ENCODE measurements at regions not wholly inside any gene's neighbourhood (a gene's known extent, or its start where the extent isn't known, plus 50 kb on each side); places are given as distances from the start of the nearest gene placed in this dataset.

- no peak for DNase-seq
These were observed 73.1 kb upstream of the KCNA4 start for GRCh38 chr11:30089921-30090320.

DNA sequence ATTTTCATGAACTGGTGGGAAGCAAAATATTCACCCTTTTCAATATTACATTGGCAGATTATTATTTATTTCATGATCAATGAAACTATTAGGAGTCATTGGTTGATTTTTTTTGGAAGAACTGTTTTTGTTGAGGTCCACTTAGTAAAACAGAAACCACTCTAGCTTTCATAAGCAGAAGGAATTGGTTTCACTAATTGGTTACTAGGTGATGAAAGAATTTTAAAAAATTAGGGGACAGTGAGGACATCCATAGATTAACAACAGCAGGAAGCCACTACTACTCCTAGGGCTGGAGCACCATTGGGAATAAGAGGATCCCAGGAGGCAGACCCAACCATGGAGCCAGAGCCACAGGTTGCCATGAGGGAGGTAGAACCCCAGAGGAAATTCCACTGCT is 74.4 kb upstream of the KCNA4 start:
- no peak for DNase-seq

GRCh38 chr11:30091737-30092136 is 74.9 kb upstream of the KCNA4 start:
- DNase-seq: no peak

DNA sequence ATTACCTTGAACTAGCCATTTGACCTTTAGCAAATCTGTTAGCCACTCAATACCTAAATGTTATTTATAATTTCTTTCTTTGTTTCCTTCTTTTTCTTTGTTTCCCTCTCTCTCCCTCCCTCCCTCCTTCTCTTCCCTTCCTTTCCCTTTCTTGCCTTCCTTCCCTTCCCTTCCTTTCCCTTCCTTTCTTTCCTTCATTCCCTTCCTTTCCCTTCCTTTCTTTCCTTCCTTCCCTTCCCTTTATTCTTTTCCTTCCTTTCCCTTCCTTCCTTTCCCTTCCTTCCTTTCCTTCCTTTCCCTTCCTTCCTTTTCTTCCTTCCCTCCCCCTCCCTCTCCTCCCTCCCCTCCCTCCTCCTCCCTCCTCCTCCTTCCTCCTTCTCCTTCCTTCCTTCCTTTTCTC is 75.7 kb upstream of the KCNA4 start:
- no peak for DNase-seq

DNA sequence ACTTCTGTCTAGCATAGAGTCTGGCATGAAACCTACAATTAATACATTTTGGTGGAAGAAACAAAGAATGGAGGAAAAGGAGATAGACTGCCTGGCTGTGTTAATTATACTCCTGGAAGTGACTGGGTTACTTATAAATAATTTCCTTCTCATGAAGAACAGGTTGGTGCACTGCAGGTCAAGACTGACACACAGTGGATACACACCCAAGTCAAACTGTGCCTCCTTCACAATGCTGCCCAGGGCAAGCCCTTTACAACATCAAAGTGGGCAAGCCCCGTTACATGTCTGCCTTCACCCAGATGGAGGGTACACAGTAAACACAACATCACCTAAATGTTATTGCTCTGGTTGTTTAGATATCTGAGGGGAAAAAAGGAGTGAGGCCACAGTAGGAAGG is 83.7 kb upstream of the KCNA4 start:
- no peak for DNase-seq

- no peak for DNase-seq
These were observed 89.7 kb upstream of the KCNA4 start for GRCh38 chr11:30106222-30107181.

DNA sequence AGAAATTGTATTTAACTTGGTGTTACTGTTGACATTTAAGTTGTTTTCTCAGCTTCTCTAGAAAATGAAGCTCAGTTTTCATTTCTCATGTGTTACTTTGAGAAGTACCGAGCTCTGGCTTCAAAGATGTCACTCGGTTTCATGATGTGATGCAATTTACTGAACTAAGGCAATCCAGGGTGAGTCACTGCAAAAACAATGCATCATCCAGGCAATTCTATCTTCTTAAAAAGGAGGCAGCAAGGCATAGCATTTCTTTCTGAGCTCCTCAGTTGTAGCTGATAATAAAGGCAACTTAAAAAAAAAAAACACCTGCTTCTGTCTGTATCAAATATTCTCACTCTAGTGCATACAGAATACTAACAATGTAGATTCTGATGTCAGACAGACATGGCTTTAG is 91.1 kb upstream of the KCNA4 start:
- no peak for DNase-seq

GRCh38 chr11:30109774-30110173 is 92.9 kb upstream of the KCNA4 start:
- DNase-seq: no peak

DNA sequence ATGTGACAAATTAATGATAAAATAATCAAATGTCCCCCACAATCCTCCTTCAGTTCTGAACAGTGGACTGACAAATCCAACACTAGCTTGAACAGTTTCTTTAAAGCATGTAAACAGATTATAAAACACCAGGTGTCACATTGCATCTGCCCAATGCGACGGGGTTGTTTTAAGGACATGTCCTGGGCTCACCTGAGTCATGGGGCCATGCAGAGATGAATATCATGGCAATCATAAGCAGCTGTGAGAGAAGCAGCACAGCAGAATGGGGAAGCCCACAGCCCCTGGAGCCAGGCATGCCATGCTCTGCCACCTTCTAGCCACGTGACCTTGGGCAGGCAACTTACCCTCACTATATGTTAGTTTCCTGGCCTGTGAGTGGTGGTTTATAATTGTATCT is 93.9 kb upstream of the KCNA4 start:
- DNase-seq: no peak

GRCh38 chr11:30111786-30112185 is 95.0 kb upstream of the KCNA4 start:
- DNase-seq: no peak

GRCh38 chr11:30113326-30113898 is 96.6 kb upstream of the KCNA4 start:
- no peak for DNase-seq

GRCh38 chr11:30116512-30116911 is 99.7 kb upstream of the KCNA4 start:
- no peak for DNase-seq

GRCh38 chr11:30120045-30120589 is 103.3 kb upstream of the KCNA4 start:
- no peak for DNase-seq

DNA sequence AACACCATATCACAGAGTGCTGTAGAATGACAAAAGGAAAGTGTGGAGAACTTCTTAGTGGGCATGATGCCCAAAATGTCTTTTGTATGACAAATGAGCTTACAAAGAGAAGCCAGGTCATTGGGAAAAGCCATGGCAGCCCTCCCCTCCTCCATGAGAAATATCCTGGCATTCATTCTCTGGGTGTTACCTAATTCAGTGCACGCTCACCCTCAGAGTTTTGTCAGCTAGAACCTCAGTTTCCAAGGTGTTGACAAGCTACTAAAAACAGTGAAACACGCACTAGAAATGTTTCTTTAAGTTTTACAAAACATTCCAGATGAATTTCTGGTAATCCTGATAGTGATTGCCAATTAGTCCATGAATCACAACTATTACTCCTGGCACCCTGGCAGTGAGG is 105.4 kb upstream of the FSHB start:
- DNase-seq: no peak

DNA sequence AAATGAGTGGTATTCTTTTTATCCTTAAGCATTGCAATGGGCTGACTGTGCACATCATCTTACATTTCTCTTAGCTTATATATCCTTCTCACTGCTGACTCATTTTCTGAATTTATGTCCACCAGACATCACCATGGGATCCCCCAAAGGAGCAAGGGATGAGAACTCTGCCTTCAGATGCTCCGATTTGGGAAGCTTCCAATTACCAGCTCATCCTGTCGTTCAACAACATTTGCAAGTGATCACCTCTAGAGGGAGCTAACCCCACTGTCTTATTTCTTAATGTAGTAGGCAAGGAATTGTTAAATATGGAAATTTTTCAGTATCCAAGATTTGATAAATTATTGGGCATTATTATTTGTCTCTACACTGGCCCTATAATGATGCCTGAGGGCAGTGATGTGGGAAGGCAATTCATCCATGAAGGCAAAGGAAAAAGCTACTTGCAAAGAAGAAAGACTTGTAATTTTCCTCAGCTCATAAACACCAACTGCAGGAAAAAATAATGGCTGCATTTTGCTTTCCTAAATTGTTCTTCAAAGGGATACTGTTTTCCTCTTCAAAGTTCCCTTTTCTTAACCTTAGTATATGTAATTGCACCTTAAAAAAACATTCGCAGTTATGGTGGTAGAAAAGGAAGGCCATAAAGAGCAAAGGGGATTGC is 102.4 kb upstream of the FSHB start:
- DNase-seq: no peak

GRCh38 chr11:30131535-30131934 is 99.3 kb upstream of the FSHB start:
- DNase-seq: no peak

DNA sequence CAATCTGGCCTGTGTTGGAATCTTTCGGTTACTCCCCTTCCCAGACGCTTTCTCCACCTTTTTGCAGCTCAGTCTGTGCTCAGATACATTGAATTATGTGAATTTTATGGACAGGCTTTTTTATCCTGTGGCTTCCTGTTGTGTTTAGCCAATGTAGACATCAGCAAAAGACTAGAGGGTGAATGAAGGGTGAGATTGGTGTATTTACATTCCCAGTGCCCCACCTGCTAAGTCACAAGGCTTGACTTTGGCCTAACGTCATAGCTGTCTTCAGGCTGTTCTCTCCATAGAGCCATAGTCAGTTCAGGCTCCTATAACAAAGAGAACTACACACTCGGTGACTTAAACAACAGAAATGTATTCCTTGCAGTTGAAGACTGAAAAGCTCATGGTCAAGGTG is 97.5 kb upstream of the FSHB start:
- DNase-seq: no peak

DNA sequence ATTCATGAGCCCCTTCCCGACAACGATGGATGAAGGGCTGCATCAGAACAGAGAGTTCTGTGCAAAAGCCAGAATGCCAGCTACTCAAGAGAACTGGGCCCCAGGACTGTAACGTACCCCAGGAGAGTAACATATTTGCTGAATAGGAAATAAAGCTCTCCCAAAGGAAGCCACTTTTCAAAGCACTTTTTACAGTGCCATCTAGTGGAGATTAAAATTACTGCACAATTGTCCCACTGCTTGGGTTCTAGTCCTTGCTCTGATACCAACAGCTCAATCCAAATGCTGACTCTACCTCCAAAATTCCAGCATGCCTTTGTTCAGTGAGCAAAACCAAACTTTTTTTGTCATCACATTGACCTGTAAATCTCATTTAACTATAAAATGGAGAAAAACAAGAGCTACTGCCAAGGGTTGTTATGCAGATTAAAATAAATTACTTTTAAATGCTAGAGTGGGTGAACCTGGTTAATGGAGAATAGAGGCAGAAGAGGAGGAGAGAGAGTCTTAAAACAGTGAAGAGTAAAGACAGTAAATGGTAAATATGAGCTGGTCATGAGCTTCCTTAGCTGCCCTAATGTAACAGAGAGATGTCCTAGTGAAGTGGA is 87.6 kb upstream of the FSHB start:
- DNase-seq: peak; percentile 1

DNA sequence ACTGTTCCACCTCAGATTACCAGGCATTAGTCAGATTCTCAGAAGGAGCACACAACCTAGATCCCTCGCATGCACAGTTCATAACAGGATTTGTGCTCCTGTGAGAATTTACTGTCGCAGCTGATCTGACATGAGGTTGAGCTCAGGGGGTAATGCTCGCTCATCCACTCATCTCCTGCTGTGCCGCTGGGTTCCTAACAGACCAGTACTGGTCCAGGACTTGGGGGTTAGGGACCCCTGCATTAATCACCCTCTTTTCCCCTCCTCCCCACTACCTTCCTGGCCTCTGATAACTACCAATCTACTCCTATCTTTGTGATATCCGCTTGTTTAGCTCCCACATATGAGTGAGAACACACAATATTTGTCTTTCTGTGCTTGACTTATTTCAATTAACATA is 83.5 kb upstream of the FSHB start:
- no peak for DNase-seq

DNA sequence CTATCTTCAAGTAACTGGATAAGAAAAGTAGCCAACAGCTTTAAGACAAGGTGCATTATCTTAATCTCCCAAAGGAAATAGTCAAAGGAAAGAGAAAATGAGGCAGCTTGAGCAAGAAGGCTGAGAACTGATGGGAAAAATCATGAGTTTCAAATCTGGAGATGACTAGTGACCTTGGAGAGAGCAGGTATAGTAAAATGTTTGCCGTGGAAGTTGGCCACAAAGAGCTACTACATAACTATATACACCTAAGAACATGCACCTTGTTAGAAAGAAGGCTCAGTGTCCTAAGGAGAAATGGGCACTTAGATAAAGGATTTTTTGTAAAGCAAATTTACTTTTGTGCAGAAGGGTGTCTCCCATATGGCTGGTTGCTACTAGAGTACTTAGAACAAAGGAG is 80.8 kb upstream of the FSHB start:
- DNase-seq: no peak

DNA sequence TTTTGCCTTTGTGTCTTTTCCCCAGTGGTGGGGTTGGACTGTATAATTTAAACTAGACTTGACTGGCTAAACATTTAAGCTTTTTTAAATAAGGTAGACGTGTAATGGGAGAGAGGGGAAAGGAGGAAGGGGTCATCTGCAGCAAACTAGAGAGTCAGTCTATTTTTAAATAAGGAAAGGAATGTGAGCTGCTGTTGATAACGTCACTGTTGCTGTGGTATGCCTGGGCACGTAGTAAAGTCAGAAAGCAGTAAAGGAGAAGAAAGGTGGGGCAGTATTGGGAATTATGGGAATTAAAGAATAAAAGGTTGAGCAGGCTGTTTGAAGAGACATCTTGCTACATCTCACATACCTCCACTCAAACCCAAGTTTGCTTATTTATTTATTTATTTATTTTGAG is 80.4 kb upstream of the FSHB start:
- no peak for DNase-seq

- DNase-seq: no peak
These were observed 77.8 kb upstream of the FSHB start for GRCh38 chr11:30153008-30153407.

DNA sequence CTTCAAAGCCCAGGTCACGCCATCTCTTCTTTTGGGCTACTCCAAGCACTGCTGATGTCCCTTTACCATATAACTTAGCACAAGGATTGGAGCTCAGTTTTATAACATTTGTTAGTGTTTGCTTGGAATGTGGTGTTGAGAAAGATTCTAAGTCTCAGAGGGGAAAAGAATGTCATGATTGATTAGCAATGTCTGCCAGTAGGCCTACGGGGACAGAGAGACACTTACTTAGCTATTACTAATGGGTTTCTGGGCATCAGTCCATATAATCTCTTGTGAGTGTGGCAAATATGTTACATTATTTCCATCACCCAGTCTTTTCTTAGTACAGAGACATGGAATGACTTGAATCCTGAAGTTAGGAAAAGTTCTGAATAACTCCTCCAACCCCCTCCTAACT is 75.4 kb upstream of the FSHB start:
- no peak for DNase-seq

Measured in DMS153 (cell line).